MM.1S (cell line): ENCODE measurements at regions not wholly inside any gene's neighbourhood (a gene's known extent, or its start where the extent isn't known, plus 50 kb on each side); places are given as distances from the start of the nearest gene placed in this dataset.

Source experiments
- CTCF ChIP-seq: fragments of 300-600 bp; sonication (generic); IDR thresholded peaks from 2 replicates; pipeline ENCODE4 v1.5.1; 2016; ENCODE audit warnings: antibody characterized with exemption, low read length, mixed read lengths
- EZH2phosphoT487 ChIP-seq: fragments of 300-600 bp; sonication (generic); IDR thresholded peaks from 2 replicates; pipeline ENCODE4 v1.6.1; 2018; ENCODE audit warnings: antibody characterized with exemption, low read length

GRCh38 chr5:38718771-38719391 is 126.9 kb upstream of the OSMR start:
- TF ChIP-seq CTCF (no peak), EZH2phosphoT487 (no peak)
